SH-SY5Y (cell line): ENCODE measurements at regions not wholly inside any gene's neighbourhood (a gene's known extent, or its start where the extent isn't known, plus 50 kb on each side); places are given as distances from the start of the nearest gene placed in this dataset.

Experiments
- GATA2 ChIP-seq: IDR thresholded peaks from 2 replicates; pipeline ENCODE4 v1.6.1; 2011; ENCODE audit warnings: mild to moderate bottlenecking, low read depth, low read length
- GATA3 ChIP-seq: IDR thresholded peaks from 2 replicates; pipeline ENCODE4 v1.6.1; 2011; ENCODE audit warnings: low read depth, mild to moderate bottlenecking, low read length, moderate library complexity

DNA sequence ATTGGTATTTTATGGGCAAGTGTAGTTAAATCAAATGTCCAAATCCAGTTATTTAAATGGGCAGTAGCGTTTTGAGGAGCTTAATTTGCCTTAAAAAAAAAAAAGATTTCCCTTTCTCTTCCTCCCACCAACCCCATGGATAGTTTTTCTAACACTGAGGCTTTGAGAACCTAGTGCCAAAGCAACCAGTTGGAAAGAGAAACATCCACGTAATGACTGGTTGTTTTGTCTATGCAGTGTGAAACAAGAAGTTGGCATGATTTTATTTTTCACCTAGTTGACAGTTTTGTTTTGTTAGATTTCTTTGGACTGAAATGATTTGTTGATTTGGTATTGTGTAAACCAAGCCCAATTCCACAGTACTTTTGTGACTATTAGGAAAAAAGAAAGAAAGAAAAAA, 170.0 kb downstream of the SOX2 start:
- TF ChIP-seq GATA2 (no peak), GATA3 (no peak)
